Right lobe of liver (tissue), 4 donors: ENCODE measurements at regions not wholly inside any gene's neighbourhood (a gene's known extent, or its start where the extent isn't known, plus 50 kb on each side); places are given as distances from the start of the nearest gene placed in this dataset.
"Not testable (repeated sequence)": the region's sequence is repeated elsewhere in the genome, so short reads cannot be mapped to it uniquely, and the experiment has no call there.

Experiments used
- POLR2A ChIP-seq: fragments of 450-650 bp; IDR thresholded peaks from one replicate; pipeline ENCODE4 v1.6.1; 2017; ENCODE audit warnings: antibody characterized with exemption, mild to moderate bottlenecking
- TF ChIP-seq, protein P1 (sequence below), 4 donors: fragments of 200-600 bp in 3 of 4; fragments of 450-650 bp in 1 of 4; IDR thresholded peaks; one replicate each; pipeline versions ENCODE4 v1.5.1 to v1.8.0; 2016 to 2022; ENCODE audit warnings: antibody characterized with exemption in 4 of 4, mild to moderate bottlenecking in 2 of 4
- donor health status: DM: no; HTN: no; CAD: no.
- donor health status: DM: no; HTN: no; CAD: no.
- donor health status: DM: no; HTN: yes; CAD: no.

DNA sequence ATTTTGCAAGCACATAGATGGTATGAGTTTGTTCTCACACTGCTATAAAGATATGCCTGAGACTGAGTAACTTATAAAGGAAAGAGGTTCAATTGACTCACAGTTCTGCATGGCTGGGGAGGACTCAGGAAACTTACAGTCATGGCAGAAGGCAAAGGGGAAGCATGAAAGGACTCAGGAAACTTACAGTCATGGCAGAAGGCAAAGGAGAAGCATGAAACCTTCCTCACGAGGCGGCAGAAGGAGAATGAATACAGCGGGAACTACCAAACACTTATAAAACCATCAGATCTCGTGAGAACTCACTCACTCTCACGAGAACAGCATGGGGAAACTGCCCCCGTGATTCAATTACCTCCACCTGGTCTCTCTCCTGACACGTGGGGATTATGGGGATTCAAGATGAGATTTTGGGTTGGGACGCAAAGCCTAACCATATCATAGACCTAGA, 101.9 kb upstream of the NCOR2 start:
- TF ChIP-seq, protein P1, sequence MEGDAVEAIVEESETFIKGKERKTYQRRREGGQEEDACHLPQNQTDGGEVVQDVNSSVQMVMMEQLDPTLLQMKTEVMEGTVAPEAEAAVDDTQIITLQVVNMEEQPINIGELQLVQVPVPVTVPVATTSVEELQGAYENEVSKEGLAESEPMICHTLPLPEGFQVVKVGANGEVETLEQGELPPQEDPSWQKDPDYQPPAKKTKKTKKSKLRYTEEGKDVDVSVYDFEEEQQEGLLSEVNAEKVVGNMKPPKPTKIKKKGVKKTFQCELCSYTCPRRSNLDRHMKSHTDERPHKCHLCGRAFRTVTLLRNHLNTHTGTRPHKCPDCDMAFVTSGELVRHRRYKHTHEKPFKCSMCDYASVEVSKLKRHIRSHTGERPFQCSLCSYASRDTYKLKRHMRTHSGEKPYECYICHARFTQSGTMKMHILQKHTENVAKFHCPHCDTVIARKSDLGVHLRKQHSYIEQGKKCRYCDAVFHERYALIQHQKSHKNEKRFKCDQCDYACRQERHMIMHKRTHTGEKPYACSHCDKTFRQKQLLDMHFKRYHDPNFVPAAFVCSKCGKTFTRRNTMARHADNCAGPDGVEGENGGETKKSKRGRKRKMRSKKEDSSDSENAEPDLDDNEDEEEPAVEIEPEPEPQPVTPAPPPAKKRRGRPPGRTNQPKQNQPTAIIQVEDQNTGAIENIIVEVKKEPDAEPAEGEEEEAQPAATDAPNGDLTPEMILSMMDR (IDR thresholded peaks at IDR 0.05) = not testable (repeated sequence)
- TF ChIP-seq POLR2A = peak; percentile 21
